Upper lobe of left lung (tissue), 6 donors: ENCODE measurements at regions not wholly inside any gene's neighbourhood (a gene's known extent, or its start where the extent isn't known, plus 50 kb on each side); places are given as distances from the start of the nearest gene placed in this dataset.
"Not testable (repeated sequence)": the region's sequence is repeated elsewhere in the genome, so short reads cannot be mapped to it uniquely, and the experiment has no call there.

ENCODE experiments used
- ATAC-seq, 2 donors: fragments of 200-7000 bp; cut with Tn5 transposase; one replicate each; pipeline ENCODE4 v1.9.1; 2022; ENCODE audit warnings: mild to moderate bottlenecking in 2 of 2, moderate library complexity in 2 of 2; ENCODE audit not compliant: low FRiP score in 2 of 2
- DNase-seq, 2 donors: peaks; one replicate each; pipeline ENCODE4 v3.0.0-alpha.2; 2019 to 2020
- H3K27ac ChIP-seq, 4 donors: fragments of 200-600 bp; sonication (generic); one replicate each; pipeline ENCODE4 v1.5.1; 2016 to 2019
- H3K27me3 ChIP-seq, 4 donors: fragments of 200-600 bp; sonication (generic); one replicate each; pipeline ENCODE4 v1.5.1; 2017 to 2019
- H3K36me3 ChIP-seq, 4 donors: fragments of 200-600 bp; sonication (generic); one replicate each; pipeline ENCODE4 v1.5.1; 2016 to 2019
- H3K4me1 ChIP-seq, 4 donors: fragments of 200-600 bp; sonication (generic); one replicate each; pipeline ENCODE4 v1.5.1; 2018 to 2019
- H3K4me3 ChIP-seq, 4 donors: fragments of 200-600 bp; sonication (generic); one replicate each; pipeline ENCODE4 v1.5.1; 2017 to 2019; ENCODE audit warnings: mild to moderate bottlenecking in 2 of 4, moderate library complexity in 1 of 4
- H3K9me3 ChIP-seq, 4 donors: fragments of 200-600 bp; sonication (generic); one replicate each; pipeline ENCODE4 v1.5.1; 2018 to 2019
- EP300 ChIP-seq, 4 donors: sonication (generic); formaldehyde crosslinking; IDR thresholded peaks; one replicate each; pipeline ENCODE4 v1.5.1; 2017; ENCODE audit warnings: antibody characterized with exemption in 4 of 4, control low read depth in 2 of 4
- POLR2A ChIP-seq, 4 donors: fragments of 450-650 bp; IDR thresholded peaks; one replicate each; pipeline ENCODE4 v1.5.1; 2016 to 2017; ENCODE audit warnings: antibody characterized with exemption in 4 of 4, mild to moderate bottlenecking in 2 of 4
- POLR2AphosphoS5 ChIP-seq, 2 donors: sonication (generic); formaldehyde crosslinking; IDR thresholded peaks; one replicate each; pipeline ENCODE4 v1.5.1; 2017; ENCODE audit warnings: antibody characterized with exemption in 2 of 2
- WGBS, 2 donors: methylation state at CpG; one replicate each; pipeline ENCODE4 v1.1.5; 2017 to 2018; 5-methylcytosine and 5-hydroxymethylcytosine counted together
- TF ChIP-seq, protein P1 (sequence below), 6 experiments: fragments of 450-650 bp in 4 of 6; fragments of 200-600 bp in 2 of 6; sonication (generic) in 2 of 6; IDR thresholded peaks; one replicate each; pipeline ENCODE4 v1.5.1; 2016 to 2019; ENCODE audit warnings: antibody characterized with exemption in 6 of 6
- donor health status: DM: no; HTN: no; CAD: no; lungs with moderate emphysema.
- donor health status: DM: no; HTN: yes; CAD: no; lungs with severe emphysema.

DNA sequence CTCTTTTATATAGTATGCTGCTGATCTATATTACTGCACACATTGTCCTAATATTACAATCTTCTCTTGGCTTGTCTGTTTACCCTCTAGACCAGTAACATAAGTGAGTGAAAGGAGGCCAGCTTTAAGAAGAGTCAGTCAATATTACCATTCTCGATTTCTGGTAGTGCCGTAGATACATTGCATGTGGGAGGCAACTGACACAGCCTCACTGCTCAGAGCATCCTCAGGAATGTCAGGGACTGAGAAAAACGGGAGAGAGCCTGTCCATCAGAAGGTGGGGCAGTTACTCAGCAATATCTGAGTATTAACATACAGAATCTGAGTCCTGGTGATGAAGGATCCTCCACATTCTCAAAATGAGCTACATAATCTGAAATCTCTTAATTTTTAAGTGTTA, 259.9 kb downstream of the GJA1 start:
- no peaks in the 10 kb centered on the region for H3K4me1 ChIP-seq
- H3K36me3 ChIP-seq, result no peaks in the 10 kb centered on the region
- DNase-seq (no peak), ATAC-seq (no peak)
- TF ChIP-seq POLR2AphosphoS5 (IDR thresholded peaks at IDR 0.05), result no peak
- TF ChIP-seq, protein P1, sequence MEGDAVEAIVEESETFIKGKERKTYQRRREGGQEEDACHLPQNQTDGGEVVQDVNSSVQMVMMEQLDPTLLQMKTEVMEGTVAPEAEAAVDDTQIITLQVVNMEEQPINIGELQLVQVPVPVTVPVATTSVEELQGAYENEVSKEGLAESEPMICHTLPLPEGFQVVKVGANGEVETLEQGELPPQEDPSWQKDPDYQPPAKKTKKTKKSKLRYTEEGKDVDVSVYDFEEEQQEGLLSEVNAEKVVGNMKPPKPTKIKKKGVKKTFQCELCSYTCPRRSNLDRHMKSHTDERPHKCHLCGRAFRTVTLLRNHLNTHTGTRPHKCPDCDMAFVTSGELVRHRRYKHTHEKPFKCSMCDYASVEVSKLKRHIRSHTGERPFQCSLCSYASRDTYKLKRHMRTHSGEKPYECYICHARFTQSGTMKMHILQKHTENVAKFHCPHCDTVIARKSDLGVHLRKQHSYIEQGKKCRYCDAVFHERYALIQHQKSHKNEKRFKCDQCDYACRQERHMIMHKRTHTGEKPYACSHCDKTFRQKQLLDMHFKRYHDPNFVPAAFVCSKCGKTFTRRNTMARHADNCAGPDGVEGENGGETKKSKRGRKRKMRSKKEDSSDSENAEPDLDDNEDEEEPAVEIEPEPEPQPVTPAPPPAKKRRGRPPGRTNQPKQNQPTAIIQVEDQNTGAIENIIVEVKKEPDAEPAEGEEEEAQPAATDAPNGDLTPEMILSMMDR (IDR thresholded peaks at IDR 0.05), result no peak
- TF ChIP-seq POLR2A (IDR thresholded peaks at IDR 0.05), result no peak
- TF ChIP-seq EP300 (IDR thresholded peaks at IDR 0.05), result no peak
- WGBS, 2 donors, result 59 to 61% methylated on average over 3 of the region's 3 CpGs
- no peaks in the 10 kb centered on the region for H3K27me3 ChIP-seq
- H3K9me3 ChIP-seq, result no peaks in the 10 kb centered on the region
- H3K4me3 ChIP-seq, result no peak overlapping the region
- H3K27ac ChIP-seq, result no peak overlapping the region

DNA sequence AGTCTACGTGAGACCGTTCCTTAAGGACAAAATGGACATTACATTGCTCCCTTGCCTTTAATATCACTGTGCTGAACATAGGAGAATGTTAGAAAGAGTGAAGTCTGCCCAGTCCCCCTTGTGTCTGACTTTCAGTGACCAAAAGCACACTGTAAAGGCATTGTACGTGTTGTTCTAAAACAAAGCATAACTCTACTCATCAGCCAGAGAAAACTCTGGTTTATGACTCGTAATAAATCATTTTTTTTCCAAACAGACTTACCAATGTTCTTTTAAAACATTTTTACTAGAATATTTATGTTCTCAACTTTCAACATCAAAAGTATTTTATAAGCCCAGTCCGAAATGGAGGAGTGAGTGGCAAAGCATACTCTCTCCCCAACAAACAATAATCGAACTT, 262.5 kb downstream of the GJA1 start:
- Histone ChIP-seq H3K9me3 (no peaks in the 10 kb centered on the region), H3K27ac (no peak overlapping the region), H3K4me3 (no peak overlapping the region), H3K27me3 (no peaks in the 10 kb centered on the region), H3K4me1 (no peaks in the 10 kb centered on the region), H3K36me3 (no peaks in the 10 kb centered on the region)
- ATAC-seq (no peak), DNase-seq (no peak)
- WGBS, 2 donors, result 54 to 57% methylated on average over 6 of the region's 6 CpGs
- TF ChIP-seq EP300 (IDR thresholded peaks at IDR 0.05), result no peak
- TF ChIP-seq, protein P1 (IDR thresholded peaks at IDR 0.05), result no peak

DNA sequence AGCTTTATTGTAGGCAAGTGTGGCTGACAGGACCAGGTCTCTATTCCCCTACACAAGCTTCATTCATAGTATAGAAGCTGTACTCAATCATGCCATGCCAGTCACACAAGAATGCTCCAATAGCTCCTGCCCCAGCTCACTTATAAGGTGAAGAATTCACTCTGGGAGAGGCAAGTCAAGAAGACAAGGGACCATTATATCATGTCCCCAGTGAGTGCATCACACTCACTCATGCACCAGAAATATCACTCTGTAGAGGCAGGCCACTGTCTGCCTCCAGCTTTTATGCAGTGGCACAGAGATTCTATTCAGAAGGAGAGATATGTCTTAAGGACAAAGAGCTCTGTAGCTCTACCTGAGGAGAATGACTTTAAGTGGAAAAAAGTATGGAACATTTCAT, 263.2 kb downstream of the GJA1 start:
- no peaks in the 10 kb centered on the region for H3K27me3 ChIP-seq
- no peaks in the 10 kb centered on the region for H3K4me1 ChIP-seq
- H3K36me3 ChIP-seq, result no peaks in the 10 kb centered on the region
- H3K4me3 ChIP-seq, result no peak overlapping the region
- DNase-seq (no peak), ATAC-seq (no peak)
- H3K9me3 ChIP-seq, result no peaks in the 10 kb centered on the region
- TF ChIP-seq POLR2A (IDR thresholded peaks at IDR 0.05), result no peak
- no peak for TF ChIP-seq EP300 (IDR thresholded peaks at IDR 0.05)
- TF ChIP-seq, protein P1 (IDR thresholded peaks at IDR 0.05), result no peak
- TF ChIP-seq POLR2AphosphoS5 (IDR thresholded peaks at IDR 0.05), result no peak
- no peak overlapping the region for H3K27ac ChIP-seq

DNA sequence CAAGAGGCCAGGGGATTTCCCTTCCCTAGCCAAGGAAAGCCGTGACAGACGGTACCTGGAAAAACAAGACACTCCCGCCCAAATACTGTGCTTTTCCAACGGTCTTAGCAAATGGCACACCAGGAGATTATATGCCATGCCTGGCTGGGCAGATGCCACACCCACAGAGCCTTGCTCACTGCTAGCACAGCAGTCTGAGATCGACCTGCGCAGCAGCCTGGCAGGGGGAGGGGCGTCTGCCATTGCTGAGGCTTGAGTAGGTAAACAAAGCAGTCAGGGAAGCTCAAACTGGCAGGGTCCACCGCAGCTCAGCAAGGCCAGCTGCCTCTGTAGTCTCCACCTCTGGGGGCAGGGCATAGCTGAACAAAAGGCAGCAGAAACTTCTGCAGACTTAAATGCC, 267.7 kb downstream of the GJA1 start:
- peak in 1 of 2 donors; percentile 15 for DNase-seq
- WGBS, 2 donors, result 76 to 82% methylated on average over 7 to 8 of the region's 8 CpGs
- not testable (repeated sequence) for H3K4me3 ChIP-seq, H3K27ac ChIP-seq, H3K36me3 ChIP-seq, H3K9me3 ChIP-seq, H3K4me1 ChIP-seq, ATAC-seq, H3K27me3 ChIP-seq

DNA sequence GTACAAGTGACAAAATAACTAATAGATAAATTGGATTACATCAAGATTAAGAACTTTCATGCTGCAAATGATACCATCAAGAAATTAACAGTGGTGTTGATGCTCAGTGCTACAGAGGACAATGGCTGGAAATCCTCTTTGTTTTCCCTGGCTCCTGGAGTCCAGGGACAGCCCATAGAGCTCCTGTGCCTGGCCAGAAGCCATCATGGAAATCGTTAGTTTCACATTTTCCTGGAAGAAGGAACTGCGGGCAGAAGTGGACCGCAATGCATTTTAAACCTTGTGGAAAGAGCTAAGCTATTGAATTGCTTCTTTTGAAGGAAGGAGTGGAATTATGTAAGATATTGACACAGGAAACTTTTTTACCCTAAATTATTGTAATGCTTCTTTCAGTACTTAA, 276.0 kb downstream of the GJA1 start:
- H3K36me3 ChIP-seq, result no peaks in the 10 kb centered on the region
- no peaks in the 10 kb centered on the region for H3K27me3 ChIP-seq
- 37 to 42% methylated on average over 3 of the region's 3 CpGs for WGBS, 2 donors
- H3K4me1 ChIP-seq, result no peaks in the 10 kb centered on the region
- DNase-seq (no peak), ATAC-seq (no peak)
- H3K4me3 ChIP-seq, result no peak overlapping the region
- H3K9me3 ChIP-seq, result no peaks in the 10 kb centered on the region
- TF ChIP-seq, protein P1 (IDR thresholded peaks at IDR 0.05), result no peak
- TF ChIP-seq POLR2A (IDR thresholded peaks at IDR 0.05), result no peak
- no peak for TF ChIP-seq POLR2AphosphoS5 (IDR thresholded peaks at IDR 0.05)
- TF ChIP-seq EP300 (IDR thresholded peaks at IDR 0.05), result no peak
- no peak overlapping the region for H3K27ac ChIP-seq
